Liver (tissue), 7 donors: ENCODE measurements at regions not wholly inside any gene's neighbourhood (a gene's known extent, or its start where the extent isn't known, plus 50 kb on each side); places are given as distances from the start of the nearest gene placed in this dataset.

Experiments
- DNase-seq: peaks from one replicate; pipeline ENCODE4 v3.0.0-alpha.2; 2017; ENCODE audit warnings: low spot score
- H3K27ac ChIP-seq, 2 donors: one replicate each; pipeline ENCODE4 v1.7.0; 2013; ENCODE audit warnings: inconsistent platforms in 2 of 2, low read length in 2 of 2, control low read depth in 1 of 2, low read depth in 1 of 2, mild to moderate bottlenecking in 1 of 2
- H3K27me3 ChIP-seq, 4 donors: one replicate each; pipeline versions ENCODE4 v1.6.1 to v1.7.0; 2013; ENCODE audit warnings: low read length in 3 of 4, inconsistent platforms in 1 of 4, mild to moderate bottlenecking in 1 of 4, moderate library complexity in 1 of 4; ENCODE audit not compliant: control insufficient read depth in 4 of 4, insufficient read depth in 4 of 4
- H3K36me3 ChIP-seq, 4 donors: one replicate each; pipeline versions ENCODE4 v1.6.1 to v1.7.0; 2013; ENCODE audit warnings: low read length in 3 of 4, mild to moderate bottlenecking in 3 of 4, low read depth in 1 of 4, moderate library complexity in 1 of 4; ENCODE audit not compliant: control insufficient read depth in 4 of 4, insufficient read depth in 3 of 4
- H3K4me1 ChIP-seq, 4 donors: one replicate each; pipeline versions ENCODE4 v1.6.1 to v1.7.0; 2013; ENCODE audit warnings: low read length in 3 of 4, mild to moderate bottlenecking in 3 of 4, moderate library complexity in 1 of 4; ENCODE audit not compliant: control insufficient read depth in 4 of 4, insufficient read depth in 4 of 4
- H3K4me3 ChIP-seq, 3 donors: one replicate each; pipeline versions ENCODE4 v1.6.1 to v1.7.0; 2013; ENCODE audit warnings: low read length in 3 of 3, control low read depth in 1 of 3, low read depth in 1 of 3, mild to moderate bottlenecking in 1 of 3
- H3K9ac ChIP-seq, 2 donors: one replicate each; pipeline ENCODE4 v1.7.0; 2013; ENCODE audit warnings: low read length in 2 of 2, mild to moderate bottlenecking in 2 of 2, moderate library complexity in 2 of 2, control low read depth in 1 of 2, low read depth in 1 of 2
- H3K9me3 ChIP-seq, 4 donors: one replicate each; pipeline versions ENCODE4 v1.6.1 to v1.7.0; 2013; ENCODE audit warnings: low read length in 3 of 4; ENCODE audit not compliant: control insufficient read depth in 4 of 4
- EGR1 ChIP-seq, 2 donors: IDR thresholded peaks; 2 replicates each; pipeline ENCODE4 v1.6.1; 2016 to 2018; ENCODE audit warnings: antibody characterized with exemption in 2 of 2, low read depth in 2 of 2
- FOXA1 ChIP-seq: IDR thresholded peaks from 2 replicates; pipeline ENCODE4 v1.6.1; 2016; ENCODE audit warnings: antibody characterized with exemption
- HNF4G ChIP-seq: IDR thresholded peaks from 2 replicates; pipeline ENCODE4 v1.6.1; 2016; ENCODE audit warnings: antibody characterized with exemption
- JUND ChIP-seq, 2 donors: IDR thresholded peaks; 2 replicates each; pipeline ENCODE4 v1.6.1; 2016; ENCODE audit warnings: antibody characterized with exemption in 2 of 2
- NR2F2 ChIP-seq: IDR thresholded peaks from 2 replicates; pipeline ENCODE4 v1.6.1; 2016; ENCODE audit warnings: antibody characterized with exemption
- RAD21 ChIP-seq, 2 donors: IDR thresholded peaks; 2 replicates each; pipeline ENCODE4 v1.6.1; 2016; ENCODE audit warnings: antibody characterized with exemption in 2 of 2, mild to moderate bottlenecking in 2 of 2
- RXRA ChIP-seq, 2 donors: IDR thresholded peaks; 2 replicates each; pipeline ENCODE4 v1.6.1; 2017 to 2018; ENCODE audit warnings: antibody characterized with exemption in 2 of 2, mild to moderate bottlenecking in 1 of 2
- SP1 ChIP-seq: IDR thresholded peaks from 2 replicates; pipeline ENCODE4 v1.6.1; 2018; ENCODE audit warnings: antibody characterized with exemption, mild to moderate bottlenecking
- WGBS: extraction: QIAGEN DNeasy Blood & Tissue Kit; methylation state at CpG from one replicate; pipeline ENCODE4 v1.1.7; 2013; 5-methylcytosine and 5-hydroxymethylcytosine counted together
- TF ChIP-seq, protein P1 (sequence below): IDR thresholded peaks from 2 replicates; pipeline ENCODE4 v1.6.1; 2016; ENCODE audit warnings: antibody characterized with exemption
- TF ChIP-seq, protein P2 (sequence below): IDR thresholded peaks from 2 replicates; pipeline ENCODE4 v1.6.1; 2016; ENCODE audit warnings: antibody characterized with exemption, mild to moderate bottlenecking
- donor health status: healthy.
- donor health status: healthy.
- donor health status: healthy.
- donor health status: healthy.

GRCh38 chr1:195122497-195122896 lies 1485.7 kb downstream of the KCNT2 start (continued):
- TF ChIP-seq, protein P1, sequence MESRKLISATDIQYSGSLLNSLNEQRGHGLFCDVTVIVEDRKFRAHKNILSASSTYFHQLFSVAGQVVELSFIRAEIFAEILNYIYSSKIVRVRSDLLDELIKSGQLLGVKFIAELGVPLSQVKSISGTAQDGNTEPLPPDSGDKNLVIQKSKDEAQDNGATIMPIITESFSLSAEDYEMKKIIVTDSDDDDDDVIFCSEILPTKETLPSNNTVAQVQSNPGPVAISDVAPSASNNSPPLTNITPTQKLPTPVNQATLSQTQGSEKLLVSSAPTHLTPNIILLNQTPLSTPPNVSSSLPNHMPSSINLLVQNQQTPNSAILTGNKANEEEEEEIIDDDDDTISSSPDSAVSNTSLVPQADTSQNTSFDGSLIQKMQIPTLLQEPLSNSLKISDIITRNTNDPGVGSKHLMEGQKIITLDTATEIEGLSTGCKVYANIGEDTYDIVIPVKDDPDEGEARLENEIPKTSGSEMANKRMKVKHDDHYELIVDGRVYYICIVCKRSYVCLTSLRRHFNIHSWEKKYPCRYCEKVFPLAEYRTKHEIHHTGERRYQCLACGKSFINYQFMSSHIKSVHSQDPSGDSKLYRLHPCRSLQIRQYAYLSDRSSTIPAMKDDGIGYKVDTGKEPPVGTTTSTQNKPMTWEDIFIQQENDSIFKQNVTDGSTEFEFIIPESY: no peak
- TF ChIP-seq SP1 (no peak), RAD21 (IDR thresholded peaks at IDR 0.05) (no peak), NR2F2 (no peak)

GRCh38 chr1:195113471-195113870 lies 1494.8 kb downstream of the KCNT2 start:
- Histone ChIP-seq H3K4me1 (no peaks in the 10 kb centered on the region), H3K36me3 (no peaks in the 10 kb centered on the region), H3K27me3 (no peaks in the 10 kb centered on the region), H3K9me3 (no peaks in the 10 kb centered on the region), H3K9ac (no peak overlapping the region), H3K4me3 (no peak overlapping the region), H3K27ac (no peak overlapping the region)
- TF ChIP-seq, protein P2, sequence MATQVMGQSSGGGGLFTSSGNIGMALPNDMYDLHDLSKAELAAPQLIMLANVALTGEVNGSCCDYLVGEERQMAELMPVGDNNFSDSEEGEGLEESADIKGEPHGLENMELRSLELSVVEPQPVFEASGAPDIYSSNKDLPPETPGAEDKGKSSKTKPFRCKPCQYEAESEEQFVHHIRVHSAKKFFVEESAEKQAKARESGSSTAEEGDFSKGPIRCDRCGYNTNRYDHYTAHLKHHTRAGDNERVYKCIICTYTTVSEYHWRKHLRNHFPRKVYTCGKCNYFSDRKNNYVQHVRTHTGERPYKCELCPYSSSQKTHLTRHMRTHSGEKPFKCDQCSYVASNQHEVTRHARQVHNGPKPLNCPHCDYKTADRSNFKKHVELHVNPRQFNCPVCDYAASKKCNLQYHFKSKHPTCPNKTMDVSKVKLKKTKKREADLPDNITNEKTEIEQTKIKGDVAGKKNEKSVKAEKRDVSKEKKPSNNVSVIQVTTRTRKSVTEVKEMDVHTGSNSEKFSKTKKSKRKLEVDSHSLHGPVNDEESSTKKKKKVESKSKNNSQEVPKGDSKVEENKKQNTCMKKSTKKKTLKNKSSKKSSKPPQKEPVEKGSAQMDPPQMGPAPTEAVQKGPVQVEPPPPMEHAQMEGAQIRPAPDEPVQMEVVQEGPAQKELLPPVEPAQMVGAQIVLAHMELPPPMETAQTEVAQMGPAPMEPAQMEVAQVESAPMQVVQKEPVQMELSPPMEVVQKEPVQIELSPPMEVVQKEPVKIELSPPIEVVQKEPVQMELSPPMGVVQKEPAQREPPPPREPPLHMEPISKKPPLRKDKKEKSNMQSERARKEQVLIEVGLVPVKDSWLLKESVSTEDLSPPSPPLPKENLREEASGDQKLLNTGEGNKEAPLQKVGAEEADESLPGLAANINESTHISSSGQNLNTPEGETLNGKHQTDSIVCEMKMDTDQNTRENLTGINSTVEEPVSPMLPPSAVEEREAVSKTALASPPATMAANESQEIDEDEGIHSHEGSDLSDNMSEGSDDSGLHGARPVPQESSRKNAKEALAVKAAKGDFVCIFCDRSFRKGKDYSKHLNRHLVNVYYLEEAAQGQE: peak; percentile 62
- no peak for TF ChIP-seq RXRA (IDR thresholded peaks at IDR 0.05)
- no peak for DNase-seq

- DNase-seq: no peak
- Histone ChIP-seq H3K27me3 (no peaks in the 10 kb centered on the region), H3K4me1 (no peaks in the 10 kb centered on the region), H3K9ac (no peak overlapping the region), H3K4me3 (no peak overlapping the region), H3K36me3 (no peaks in the 10 kb centered on the region), H3K9me3 (peaks cover 0 to 1% (median 0%) of the 10 kb centered on the region in 4 donors), H3K27ac (no peak overlapping the region)
- WGBS: 60% methylated on average over 2 of the region's 2 CpGs
- TF ChIP-seq FOXA1 (no peak), NR2F2 (no peak), EGR1 (IDR thresholded peaks at IDR 0.05; ENCODE audit: low read depth in 2 of 2) (no peak), SP1 (no peak), JUND (IDR thresholded peaks at IDR 0.05) (no peak), HNF4G (no peak), RXRA (IDR thresholded peaks at IDR 0.05) (no peak)
- TF ChIP-seq, protein P1: no peak
Observed at GRCh38 chr1:195105773-195106172, 1502.5 kb downstream of the KCNT2 start.
